ENCODE measurements at regions not wholly inside any gene's neighbourhood (a gene's known extent, or its start where the extent isn't known, plus 50 kb on each side); places are given as distances from the start of the nearest gene placed in this dataset.

- Mint-ChIP-seq H3K4me1 (peaks cover 5% of the 10 kb centered on the region), H3K27me3 (ENCODE audit: low read depth) (no peaks in the 10 kb centered on the region), H3K27ac (no peak overlapping the region), H3K9me3 (no peaks in the 10 kb centered on the region), H3K36me3 (no peaks in the 10 kb centered on the region), H3K4me3 (no peak overlapping the region)
- TF ChIP-seq, protein P1, sequence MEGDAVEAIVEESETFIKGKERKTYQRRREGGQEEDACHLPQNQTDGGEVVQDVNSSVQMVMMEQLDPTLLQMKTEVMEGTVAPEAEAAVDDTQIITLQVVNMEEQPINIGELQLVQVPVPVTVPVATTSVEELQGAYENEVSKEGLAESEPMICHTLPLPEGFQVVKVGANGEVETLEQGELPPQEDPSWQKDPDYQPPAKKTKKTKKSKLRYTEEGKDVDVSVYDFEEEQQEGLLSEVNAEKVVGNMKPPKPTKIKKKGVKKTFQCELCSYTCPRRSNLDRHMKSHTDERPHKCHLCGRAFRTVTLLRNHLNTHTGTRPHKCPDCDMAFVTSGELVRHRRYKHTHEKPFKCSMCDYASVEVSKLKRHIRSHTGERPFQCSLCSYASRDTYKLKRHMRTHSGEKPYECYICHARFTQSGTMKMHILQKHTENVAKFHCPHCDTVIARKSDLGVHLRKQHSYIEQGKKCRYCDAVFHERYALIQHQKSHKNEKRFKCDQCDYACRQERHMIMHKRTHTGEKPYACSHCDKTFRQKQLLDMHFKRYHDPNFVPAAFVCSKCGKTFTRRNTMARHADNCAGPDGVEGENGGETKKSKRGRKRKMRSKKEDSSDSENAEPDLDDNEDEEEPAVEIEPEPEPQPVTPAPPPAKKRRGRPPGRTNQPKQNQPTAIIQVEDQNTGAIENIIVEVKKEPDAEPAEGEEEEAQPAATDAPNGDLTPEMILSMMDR (IDR thresholded peaks at IDR 0.05; ENCODE audit: unreplicated experiment): no peak
- no peak for DNase-seq (ENCODE audit: low spot score in 2 of 2, unreplicated experiment in 2 of 2)
Observed at GRCh38 chr18:2395427-2396161, 175.7 kb downstream of the METTL4 start.

DNA sequence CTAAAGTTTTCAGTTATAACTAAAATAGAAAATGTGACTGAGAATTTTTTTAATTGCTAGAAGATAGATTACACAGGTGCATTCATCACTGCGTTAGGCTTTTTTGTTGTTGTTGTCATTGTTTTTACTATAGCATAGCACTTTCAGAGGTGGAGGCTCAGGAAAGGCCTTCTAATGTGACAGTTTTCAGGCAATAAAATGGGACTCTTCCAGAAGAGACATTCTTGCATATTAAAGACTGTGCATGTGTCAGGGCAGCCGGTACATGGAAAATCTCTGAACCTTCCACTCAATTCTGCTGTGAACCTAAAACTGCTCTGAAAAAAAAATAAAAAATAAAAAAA, 175.2 kb downstream of the METTL4 start:
- Mint-ChIP-seq H3K27ac (no peak overlapping the region), H3K27me3 (ENCODE audit: low read depth) (no peaks in the 10 kb centered on the region), H3K4me3 (no peak overlapping the region), H3K36me3 (no peaks in the 10 kb centered on the region), H3K9me3 (peaks cover 4% of the 10 kb centered on the region), H3K4me1 (peaks cover 5% of the 10 kb centered on the region)
- DNase-seq (ENCODE audit: low spot score in 2 of 2, unreplicated experiment in 2 of 2): no peak
- TF ChIP-seq, protein P1 (IDR thresholded peaks at IDR 0.05; ENCODE audit: unreplicated experiment): no peak

GRCh38 chr18:2400701-2401196, 170.6 kb downstream of the METTL4 start:
- DNase-seq (ENCODE audit: low spot score in 2 of 2, unreplicated experiment in 2 of 2): no peak
- TF ChIP-seq, protein P1 (IDR thresholded peaks at IDR 0.05; ENCODE audit: unreplicated experiment): no peak
- Mint-ChIP-seq H3K9me3 (peaks cover 17% of the 10 kb centered on the region), H3K36me3 (no peaks in the 10 kb centered on the region), H3K27me3 (ENCODE audit: low read depth) (no peaks in the 10 kb centered on the region), H3K4me1 (no peaks in the 10 kb centered on the region), H3K4me3 (no peak overlapping the region), H3K27ac (no peak overlapping the region)

DNA sequence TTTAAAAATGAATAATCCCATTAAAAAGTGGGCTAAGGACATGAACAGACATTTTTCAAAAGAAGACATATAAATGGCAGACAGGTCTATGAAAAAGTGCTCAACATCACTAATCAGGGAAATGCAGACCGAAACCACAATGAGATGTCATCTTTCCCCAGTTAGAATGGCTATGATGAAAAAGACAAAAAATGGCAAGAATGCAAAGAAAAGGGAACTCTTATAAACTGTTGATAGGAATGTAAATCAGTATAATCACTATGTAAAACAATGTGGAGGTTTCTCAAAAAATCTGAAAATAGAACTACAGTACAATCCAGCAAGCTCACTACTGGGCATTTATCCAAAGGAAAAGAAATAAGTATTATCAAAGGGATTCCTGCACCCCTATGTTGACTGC, 169.2 kb downstream of the METTL4 start:
- DNase-seq (ENCODE audit: low spot score in 2 of 2, unreplicated experiment in 2 of 2): no peak
- H3K27me3 Mint-ChIP-seq (ENCODE audit: low read depth): no peaks in the 10 kb centered on the region
- H3K27ac Mint-ChIP-seq: no peak overlapping the region
- H3K36me3 Mint-ChIP-seq: no peaks in the 10 kb centered on the region
- H3K4me1 Mint-ChIP-seq: no peaks in the 10 kb centered on the region
- H3K4me3 Mint-ChIP-seq: no peak overlapping the region
- TF ChIP-seq, protein P1 (IDR thresholded peaks at IDR 0.05; ENCODE audit: unreplicated experiment): no peak
- H3K9me3 Mint-ChIP-seq: peaks cover 17% of the 10 kb centered on the region

GRCh38 chr18:2406544-2406943, 164.8 kb downstream of the METTL4 start:
- H3K4me3 Mint-ChIP-seq: no peak overlapping the region
- no peak for DNase-seq (ENCODE audit: low spot score in 2 of 2, unreplicated experiment in 2 of 2)

More at GRCh38 chr18:2406544-2406943, 164.8 kb downstream of the METTL4 start:
- Mint-ChIP-seq H3K27me3 (ENCODE audit: low read depth) (no peaks in the 10 kb centered on the region), H3K36me3 (no peaks in the 10 kb centered on the region), H3K9me3 (peaks cover 9% of the 10 kb centered on the region), H3K4me1 (peaks cover 20% of the 10 kb centered on the region), H3K27ac (no peak overlapping the region)
- TF ChIP-seq, protein P1 (IDR thresholded peaks at IDR 0.05; ENCODE audit: unreplicated experiment): no peak

Measured in mesothelial cell of epicardium (in vitro differentiated cells).